AG04450 (cell line): ENCODE measurements at regions not wholly inside any gene's neighbourhood (a gene's known extent, or its start where the extent isn't known, plus 50 kb on each side); places are given as distances from the start of the nearest gene placed in this dataset.

ENCODE experiments used
- CTCF ChIA-PET: fragments of 300-600, 350-600 bp; formaldehyde crosslinking; extraction: SDS; loops from one replicate; lab custom pipeline; 2022; ENCODE audit warnings: antibody characterized with exemption, inconsistent platforms; lab: Charles Lee
- POLR2A ChIA-PET: fragments of 350-600 bp; formaldehyde crosslinking; extraction: SDS; loops from one replicate; lab custom pipeline; 2021; ENCODE audit warnings: antibody characterized with exemption, inconsistent platforms; lab: Yijun Ruan, JAX
- DNase-seq: peaks from one replicate; pipeline ENCODE4 v3.0.0-alpha.2; 2011; ENCODE audit warnings: low read depth, low spot score
- H3K27ac ChIP-seq: one replicate; pipeline ENCODE4 v1.5.1; 2012; ENCODE audit warnings: low read depth, low read length, control low read depth
- H3K27me3 ChIP-seq: one replicate; pipeline ENCODE4 v1.6.0; 2012; ENCODE audit warnings: low read length; ENCODE audit not compliant: control insufficient read depth, insufficient read depth
- H3K4me3 ChIP-seq: 2 replicates; pipeline ENCODE4 v1.5.1; 2011; ENCODE audit warnings: mild to moderate bottlenecking, low read depth, low read length, control low read depth
- H3K9me3 ChIP-seq: 2 replicates; pipeline ENCODE4 v1.5.1; 2012; ENCODE audit warnings: low read length; ENCODE audit not compliant: control insufficient read depth, insufficient read depth
- TF ChIP-seq, protein P1 (sequence below): IDR thresholded peaks from 2 replicates; pipeline ENCODE4 v1.5.1; 2011; ENCODE audit warnings: low read depth, low read length, control low read depth, inconsistent platforms

DNA sequence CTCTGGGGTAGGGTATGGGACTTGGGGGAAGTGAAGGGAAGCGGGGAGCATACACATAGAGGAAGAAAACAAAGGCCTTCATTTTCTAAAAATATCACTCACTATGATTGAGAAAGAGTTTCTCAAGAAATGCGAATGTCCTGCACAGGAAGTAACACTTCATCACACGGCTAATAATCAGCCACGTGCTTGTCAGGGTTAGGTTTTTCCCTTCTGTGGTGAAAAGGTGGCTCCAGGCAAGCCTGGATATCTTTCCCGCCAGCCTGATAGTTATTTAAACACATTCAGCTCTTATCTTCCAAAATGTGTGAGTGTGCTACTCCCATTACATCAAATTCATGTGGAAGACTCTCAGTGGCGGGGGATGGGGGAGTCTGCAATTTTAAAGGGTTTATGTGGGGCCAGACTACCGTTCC, 166.4 kb upstream of the ADO start:
- CTCF ChIA-PET = interaction anchor here (0.9 to 2.5 kb wide), 4 partner anchors 27 to 528 kb away, joined by 4 to 6 read pairs (median 5); no protein-coding TSS in a partner anchor
- H3K27ac ChIP-seq = peak overlapping the region; percentile 53
- POLR2A ChIA-PET = interaction anchor here (0.8 to 1.0 kb wide), 3 partner anchors 20 to 180 kb away, joined by 3 to 5 read pairs (median 3); partner anchors contain the start of gene ADO
- no peaks in the 10 kb centered on the region for H3K27me3 ChIP-seq
- H3K9me3 ChIP-seq = no peaks in the 10 kb centered on the region
- no peak for DNase-seq
- no peak overlapping the region for H3K4me3 ChIP-seq
- TF ChIP-seq, protein P1, sequence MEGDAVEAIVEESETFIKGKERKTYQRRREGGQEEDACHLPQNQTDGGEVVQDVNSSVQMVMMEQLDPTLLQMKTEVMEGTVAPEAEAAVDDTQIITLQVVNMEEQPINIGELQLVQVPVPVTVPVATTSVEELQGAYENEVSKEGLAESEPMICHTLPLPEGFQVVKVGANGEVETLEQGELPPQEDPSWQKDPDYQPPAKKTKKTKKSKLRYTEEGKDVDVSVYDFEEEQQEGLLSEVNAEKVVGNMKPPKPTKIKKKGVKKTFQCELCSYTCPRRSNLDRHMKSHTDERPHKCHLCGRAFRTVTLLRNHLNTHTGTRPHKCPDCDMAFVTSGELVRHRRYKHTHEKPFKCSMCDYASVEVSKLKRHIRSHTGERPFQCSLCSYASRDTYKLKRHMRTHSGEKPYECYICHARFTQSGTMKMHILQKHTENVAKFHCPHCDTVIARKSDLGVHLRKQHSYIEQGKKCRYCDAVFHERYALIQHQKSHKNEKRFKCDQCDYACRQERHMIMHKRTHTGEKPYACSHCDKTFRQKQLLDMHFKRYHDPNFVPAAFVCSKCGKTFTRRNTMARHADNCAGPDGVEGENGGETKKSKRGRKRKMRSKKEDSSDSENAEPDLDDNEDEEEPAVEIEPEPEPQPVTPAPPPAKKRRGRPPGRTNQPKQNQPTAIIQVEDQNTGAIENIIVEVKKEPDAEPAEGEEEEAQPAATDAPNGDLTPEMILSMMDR = no peak

DNA sequence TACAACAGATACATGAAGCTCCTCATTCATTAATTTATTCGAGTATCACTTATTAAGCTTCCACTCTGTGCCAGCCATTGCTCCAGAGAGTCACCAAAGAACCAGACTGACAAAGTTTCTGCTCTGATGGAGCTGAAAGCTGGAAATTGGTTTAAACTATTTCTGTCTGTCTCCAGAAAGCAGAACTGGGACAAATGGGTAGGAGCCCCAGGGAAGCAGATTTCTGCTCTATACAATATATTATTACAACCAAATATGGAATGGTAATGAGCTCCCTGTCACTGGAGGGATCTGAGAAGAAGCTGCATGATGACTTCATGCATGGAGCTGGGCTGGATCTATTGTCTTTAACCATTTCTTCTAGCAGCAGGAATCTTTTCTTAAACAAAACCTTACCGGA, 165.4 kb upstream of the ADO start:
- H3K9me3 ChIP-seq = no peaks in the 10 kb centered on the region
- ChIA-PET POLR2A (no interaction called here), CTCF (interaction anchor here (1.3 to 1.7 kb wide), 2 partner anchors 28 to 178 kb away, joined by 3 to 6 read pairs; no protein-coding TSS in a partner anchor)
- H3K27me3 ChIP-seq = no peaks in the 10 kb centered on the region
- H3K4me3 ChIP-seq = no peak overlapping the region
- no peak for DNase-seq
- TF ChIP-seq, protein P1 = no peak
- no peak overlapping the region for H3K27ac ChIP-seq

DNA sequence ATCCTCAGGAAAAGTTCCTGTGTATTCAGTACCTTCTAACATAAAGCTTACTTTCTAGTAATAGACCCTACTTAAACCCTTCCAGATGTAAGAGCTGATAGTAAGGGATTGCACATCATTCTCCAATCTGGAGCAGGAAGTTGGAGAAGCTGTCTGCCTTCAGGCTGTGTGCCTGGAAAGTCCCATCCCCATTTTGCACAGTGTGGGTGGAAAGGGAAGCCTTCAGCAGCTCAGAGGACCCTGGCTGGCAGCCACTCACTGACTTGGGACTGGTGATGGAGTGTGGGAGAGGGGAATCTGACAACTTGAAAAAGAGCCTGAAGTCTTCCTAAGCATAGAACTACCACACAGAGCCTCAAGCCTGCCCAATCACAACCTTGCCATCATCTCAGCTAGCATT, 164.1 kb upstream of the ADO start:
- no peaks in the 10 kb centered on the region for H3K27me3 ChIP-seq
- H3K4me3 ChIP-seq = no peak overlapping the region
- no peaks in the 10 kb centered on the region for H3K9me3 ChIP-seq
- POLR2A ChIA-PET = no interaction called here
- DNase-seq = no peak
- no peak overlapping the region for H3K27ac ChIP-seq
- TF ChIP-seq, protein P1 = no peak
- CTCF ChIA-PET = interaction anchor here (1.3 kb wide), 1 partner anchor 177 kb away, joined by 3 read pairs; no protein-coding TSS in a partner anchor

DNA sequence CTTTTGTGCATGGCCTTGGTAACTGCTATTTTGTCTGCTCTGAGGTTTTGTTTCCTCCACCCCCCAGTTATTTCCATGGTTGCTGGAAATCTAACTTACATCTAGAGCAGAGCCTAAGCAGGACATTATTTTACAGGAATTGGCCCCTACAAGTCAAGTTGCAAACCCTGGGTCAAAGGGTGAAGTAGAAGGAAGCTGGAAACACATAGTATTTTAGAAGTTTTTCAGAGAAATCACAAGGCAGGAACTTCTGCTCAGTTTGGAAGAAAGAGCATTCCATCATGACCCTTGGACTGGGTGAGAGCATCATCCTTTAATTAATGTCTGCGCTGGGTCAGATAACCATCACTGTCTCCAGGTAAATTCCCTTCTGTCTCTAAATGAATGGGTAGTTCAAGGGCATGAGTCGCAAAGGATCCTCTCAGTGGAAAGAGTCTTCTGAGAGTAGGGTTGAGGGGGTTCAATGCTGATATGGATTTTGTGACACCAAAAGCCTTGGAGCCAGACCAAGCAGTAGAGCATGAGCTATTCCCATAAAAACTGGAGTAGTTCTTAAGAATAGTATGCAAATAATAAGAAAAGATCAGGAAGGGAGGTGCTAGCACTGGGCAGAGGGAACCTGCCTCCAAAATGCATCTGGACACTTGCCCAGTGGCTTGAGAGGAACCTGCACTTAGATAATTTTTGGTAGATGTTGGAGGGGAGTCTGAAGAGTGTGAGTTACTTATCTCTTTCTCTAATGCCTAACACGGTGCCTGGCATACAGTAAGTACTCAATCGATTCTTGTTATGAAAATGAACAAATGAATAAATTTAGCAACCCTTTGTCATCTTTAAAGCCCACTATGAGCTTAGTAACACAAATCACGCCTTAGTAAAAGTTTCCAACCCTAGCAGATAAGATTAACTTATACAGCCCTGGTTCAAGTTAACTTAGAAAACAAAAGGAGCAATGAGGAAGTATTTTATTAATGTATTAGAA, 160.6 kb upstream of the ADO start:
- CTCF ChIA-PET = no interaction called here
- POLR2A ChIA-PET = no interaction called here
- Histone ChIP-seq H3K4me3 (no peak overlapping the region), H3K27ac (no peak overlapping the region), H3K9me3 (no peaks in the 10 kb centered on the region), H3K27me3 (no peaks in the 10 kb centered on the region)
- DNase-seq = no peak
- TF ChIP-seq, protein P1 = no peak
